Activated T-cell treated with anti-CD3 and anti-CD28 coated beads for 48 hours (primary cell): ENCODE measurements at regions not wholly inside any gene's neighbourhood (a gene's known extent, or its start where the extent isn't known, plus 50 kb on each side); places are given as distances from the start of the nearest gene placed in this dataset.

Source experiments
- DNase-seq: peaks from one replicate; pipeline ENCODE4 v3.0.0-alpha.2; 2020; ENCODE audit warnings: low read depth

- no peak for DNase-seq
Observed at GRCh38 chr16:85494315-85494714, 118.8 kb upstream of the GSE1 start.

- DNase-seq, result no peak
Observed at GRCh38 chr16:85495259-85495658, 117.9 kb upstream of the GSE1 start.

DNA sequence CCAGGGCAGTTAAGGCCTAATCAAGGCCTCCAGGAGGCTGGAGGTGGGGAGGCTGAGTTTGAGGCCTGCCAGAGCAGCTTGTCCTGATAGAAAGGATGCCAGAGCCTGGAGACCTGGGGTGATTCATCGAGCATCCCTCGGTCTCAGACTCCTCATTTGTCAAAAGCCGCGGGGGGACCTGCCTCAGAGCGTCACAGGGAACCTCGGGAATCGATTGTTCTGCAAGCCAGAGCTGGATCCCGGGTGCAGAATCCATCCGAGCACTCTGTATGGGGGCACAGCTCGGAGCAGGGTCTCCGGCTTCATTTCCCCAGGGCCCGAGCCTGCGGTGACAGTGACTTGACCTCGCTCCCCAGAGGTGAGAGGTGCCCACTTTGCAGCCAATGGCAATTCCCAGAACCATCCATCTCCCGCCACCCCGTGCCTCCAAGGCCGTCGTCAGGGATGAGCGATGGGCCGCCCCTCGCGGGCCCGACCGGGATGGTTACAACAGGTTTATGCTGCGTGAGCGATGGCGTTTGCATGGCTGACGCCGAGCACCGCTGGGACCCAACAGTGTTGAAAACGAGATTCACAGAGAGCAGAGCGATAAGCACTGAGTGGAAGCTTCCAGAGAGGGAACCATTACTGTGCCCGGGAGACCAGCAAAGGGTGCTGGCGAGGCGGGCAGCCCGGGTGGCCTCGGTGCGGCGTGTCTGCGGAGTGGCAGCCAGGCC, 117.1 kb upstream of the GSE1 start:
- DNase-seq, result no peak

DNA sequence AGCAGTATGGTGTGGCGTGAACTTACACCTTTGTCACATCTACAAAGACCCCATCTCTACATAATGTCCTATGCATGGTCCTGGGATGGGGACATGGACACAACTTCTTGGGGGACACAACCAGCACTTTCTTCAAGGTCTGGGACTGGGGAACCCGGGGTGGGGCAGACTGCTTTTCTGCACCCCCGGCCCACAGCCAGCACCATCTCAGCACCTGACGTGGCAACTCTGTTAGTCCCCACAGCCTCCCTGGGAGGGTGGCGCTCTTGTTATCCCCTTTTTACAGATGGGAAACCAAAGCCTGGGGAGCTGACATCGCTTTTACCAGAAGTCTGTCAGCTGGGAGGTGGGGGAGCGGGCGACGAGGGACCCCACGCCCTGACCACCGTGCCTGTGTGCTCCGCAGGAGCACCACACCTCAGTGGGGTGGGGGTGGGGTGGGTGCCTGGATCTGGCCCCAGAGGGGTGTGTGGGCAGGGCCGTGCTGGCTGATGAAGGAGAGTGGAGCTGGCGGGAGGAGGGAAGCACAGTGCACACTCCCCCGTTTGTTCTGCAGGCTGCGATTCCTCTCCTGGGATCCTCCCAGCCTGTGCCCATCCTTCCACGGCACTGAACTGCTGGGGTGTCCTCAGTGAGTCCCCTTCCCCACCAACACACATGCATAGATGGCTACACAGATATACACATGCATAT, 115.4 kb upstream of the GSE1 start:
- DNase-seq, result no peak

DNA sequence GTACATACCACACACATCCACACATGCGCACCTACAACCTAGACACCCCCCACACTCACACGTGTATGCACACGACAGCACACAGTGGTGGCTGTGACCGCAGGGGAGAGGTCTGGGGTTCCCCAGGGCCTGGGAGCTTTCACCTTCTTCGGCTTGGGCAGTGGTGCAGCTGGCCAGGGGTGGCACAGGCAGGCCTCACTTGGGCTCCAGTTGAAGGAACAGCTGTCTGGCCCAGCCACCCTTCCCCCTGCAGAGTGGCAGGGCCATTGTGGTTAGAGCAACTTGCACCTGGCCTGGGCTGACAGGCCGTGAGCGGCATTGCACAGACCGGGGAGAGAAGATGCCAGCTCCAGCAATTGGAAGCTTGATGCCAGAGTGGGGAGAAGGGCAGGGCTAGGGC, 114.5 kb upstream of the GSE1 start:
- no peak for DNase-seq

DNA sequence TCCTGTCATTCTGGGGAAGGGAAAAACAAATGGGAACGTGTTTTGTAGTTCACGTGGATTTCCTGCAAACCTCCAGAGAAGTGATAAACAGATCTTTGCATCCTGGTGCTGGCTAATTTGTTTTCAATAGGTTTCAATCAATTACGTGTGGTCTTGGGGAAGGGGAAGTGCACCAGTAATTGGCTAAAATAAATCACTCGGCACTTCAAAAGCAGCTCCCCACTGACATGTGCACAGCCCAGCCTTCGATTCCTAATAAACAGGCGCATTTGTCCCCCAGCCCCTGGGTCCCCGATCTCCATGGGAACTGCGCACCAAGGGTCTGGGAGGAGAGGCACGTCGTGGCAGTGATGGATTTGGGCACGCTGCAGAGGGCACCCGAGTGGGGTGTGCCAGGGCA, 112.9 kb upstream of the GSE1 start:
- no peak for DNase-seq

DNA sequence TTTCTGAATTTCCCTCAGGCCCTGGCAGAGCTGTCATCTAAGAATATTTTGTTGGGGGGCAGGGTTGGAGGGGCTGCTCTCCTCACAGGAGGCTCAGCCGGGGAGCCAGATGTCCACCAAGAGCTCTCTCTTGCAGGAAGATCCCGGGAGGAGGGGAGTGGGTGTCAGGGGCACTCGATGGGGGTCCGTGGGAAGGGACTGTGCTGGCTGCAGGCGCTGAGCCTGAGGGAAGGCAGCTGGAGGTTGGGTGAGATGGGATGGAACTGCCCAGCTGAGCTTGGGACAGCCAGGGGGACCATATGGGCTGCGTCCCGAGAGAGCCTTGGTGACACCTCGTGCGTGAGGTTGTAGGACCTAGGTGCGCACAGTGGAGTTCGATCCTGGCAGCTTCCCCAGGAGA, 111.2 kb upstream of the GSE1 start:
- DNase-seq, result no peak

DNA sequence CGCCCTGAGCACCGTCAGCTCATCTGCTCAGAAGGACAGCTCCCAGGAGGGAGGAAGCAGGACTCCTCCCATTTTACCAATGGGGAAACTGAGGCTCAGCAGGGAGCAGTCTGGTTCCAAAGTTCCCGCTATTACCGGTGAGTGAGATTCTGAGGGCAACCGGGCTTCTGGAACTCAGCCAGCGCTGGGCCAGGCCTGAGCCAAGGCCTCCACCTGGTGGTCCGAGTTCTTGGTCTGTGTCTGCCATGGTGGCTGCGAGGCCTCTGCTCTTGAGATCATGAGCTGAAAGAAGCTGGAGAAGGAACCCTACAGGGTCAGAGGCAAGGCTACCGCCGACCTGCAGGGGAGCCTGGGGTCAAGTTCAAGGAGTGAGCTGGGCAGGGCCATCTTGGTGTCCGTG, 110.8 kb upstream of the GSE1 start:
- DNase-seq, result no peak

- no peak for DNase-seq
Observed at GRCh38 chr16:85503679-85504231, 109.4 kb upstream of the GSE1 start.

DNA sequence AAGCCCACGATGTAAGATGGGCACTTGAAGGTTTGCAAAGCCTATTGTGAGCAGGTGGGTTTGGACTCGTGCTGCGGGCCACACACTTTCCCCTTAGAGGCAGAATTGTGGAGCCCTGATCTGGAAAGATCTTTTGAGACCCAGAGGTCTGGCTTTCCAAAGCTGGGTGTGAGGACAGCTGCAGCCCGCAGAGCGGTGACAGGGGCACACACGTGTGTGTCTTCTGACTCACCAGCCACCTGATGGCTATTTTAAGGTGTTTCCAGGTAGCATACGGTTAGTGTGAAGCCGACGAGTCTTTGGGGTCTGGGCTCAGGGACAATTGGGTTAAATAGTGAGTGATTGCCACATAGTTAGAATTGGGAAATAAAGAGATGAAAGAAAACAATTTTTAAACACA, 108.9 kb upstream of the GSE1 start:
- DNase-seq, result no peak

- DNase-seq, result no peak
Observed at GRCh38 chr16:85505794-85506634, 107.1 kb upstream of the GSE1 start.

- DNase-seq, result no peak
Observed at GRCh38 chr16:85506635-85506911, 106.5 kb upstream of the GSE1 start.

- no peak for DNase-seq
Observed at GRCh38 chr16:85507342-85507741, 105.8 kb upstream of the GSE1 start.

GRCh38 chr16:85508388-85508787, 104.7 kb upstream of the GSE1 start:
- no peak for DNase-seq

- DNase-seq, result no peak
Observed at GRCh38 chr16:85508993-85509392, 104.1 kb upstream of the GSE1 start.

DNA sequence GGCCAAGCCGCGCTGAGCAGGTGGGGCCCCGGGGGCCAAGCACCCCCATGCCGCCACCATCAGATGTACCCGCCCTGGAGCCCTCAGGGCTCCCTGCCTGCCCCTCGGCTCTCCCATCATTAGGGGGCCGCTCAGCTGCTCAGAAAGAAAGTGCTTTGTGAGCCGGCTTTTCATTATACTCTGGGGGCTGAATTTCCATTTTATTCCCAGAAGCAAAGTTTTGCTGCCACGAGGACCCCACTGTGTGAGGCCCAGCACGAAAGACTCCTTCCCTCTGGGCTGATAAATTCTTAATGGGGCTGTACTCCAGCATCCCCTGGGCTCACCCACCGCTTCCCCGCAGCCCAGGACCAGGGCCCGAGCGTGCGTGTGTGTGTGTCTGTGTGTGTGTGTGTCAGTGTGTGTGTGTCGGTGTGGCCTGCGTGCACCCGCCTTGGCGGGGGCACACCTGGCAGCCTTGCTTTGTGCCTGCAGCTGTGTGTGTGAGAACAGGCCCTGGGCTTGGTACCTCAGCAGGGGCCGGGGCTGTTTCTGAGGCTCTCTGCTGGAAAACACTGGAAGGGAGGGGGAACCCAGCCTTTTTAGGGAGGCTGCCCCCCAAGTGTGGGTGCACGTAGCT, 103.0 kb upstream of the GSE1 start:
- DNase-seq, result no peak

- DNase-seq, result no peak
Observed at GRCh38 chr16:85511938-85512807, 100.9 kb upstream of the GSE1 start.

- DNase-seq, result no peak
Observed at GRCh38 chr16:85512808-85513115, 100.4 kb upstream of the GSE1 start.

DNA sequence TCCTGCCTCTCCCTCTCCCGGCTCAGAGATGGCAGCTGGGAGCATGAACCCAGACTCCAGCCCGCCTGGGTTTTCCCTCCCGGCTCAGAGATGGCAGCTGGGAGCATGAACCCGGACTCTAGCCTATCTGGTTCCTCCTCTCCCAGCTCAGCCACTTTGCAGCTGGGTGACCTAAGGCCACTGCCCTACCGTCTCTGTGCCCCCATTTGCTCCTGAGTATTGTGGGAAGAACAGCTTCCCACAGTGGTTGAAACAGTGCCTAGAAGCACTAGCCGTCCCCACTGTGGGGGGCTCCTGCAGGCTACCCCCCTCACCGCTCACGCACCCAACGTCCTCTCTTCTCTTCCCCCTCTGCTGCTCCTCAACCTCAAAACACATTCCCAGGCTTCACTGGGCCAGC, 99.9 kb upstream of the GSE1 start:
- no peak for DNase-seq

DNA sequence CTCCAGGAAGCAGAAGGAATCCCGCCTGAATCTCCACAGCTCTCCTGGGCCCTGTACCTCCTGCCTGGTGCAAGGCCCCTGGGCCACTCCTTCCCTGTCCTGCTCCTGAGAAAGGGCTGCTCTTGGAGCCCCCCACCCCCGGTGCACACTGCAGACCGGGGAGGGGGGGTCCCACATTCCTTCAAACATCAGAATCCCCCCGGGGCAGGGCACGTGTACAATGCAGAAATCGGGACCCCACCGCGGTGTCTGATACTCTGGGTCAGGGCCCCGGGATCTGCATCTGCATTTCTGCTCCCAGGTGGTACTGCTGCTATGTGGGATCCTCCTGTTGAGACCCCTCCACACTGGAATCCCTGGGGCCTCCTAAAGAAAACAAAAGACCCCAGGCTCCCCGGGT, 99.5 kb upstream of the GSE1 start:
- DNase-seq, result no peak

DNA sequence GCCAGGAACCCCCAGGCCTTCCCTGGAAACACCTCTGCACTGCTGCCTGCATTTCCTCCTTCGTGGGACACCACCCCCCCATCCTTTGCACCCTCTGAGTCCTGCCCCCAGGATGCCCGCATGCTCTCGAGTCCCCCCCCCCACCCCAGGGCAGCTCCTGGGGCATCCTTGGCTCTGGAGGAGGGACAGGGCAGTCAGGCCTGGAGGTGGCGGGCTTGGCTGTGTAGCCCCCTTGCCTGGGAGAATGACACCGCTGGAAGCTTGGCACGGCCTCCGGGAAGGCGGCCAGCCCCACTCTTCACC, 98.9 kb upstream of the GSE1 start:
- no peak for DNase-seq
